Stimulated activated CD4-positive, alpha-beta T cell treated with anti-CD3 and anti-CD28 coated beads, Interleukin-12 subunit alpha, Interleukin-12 subunit beta, amount 100 ng/mL, for 48 hours (primary cell): ENCODE measurements at regions not wholly inside any gene's neighbourhood (a gene's known extent, or its start where the extent isn't known, plus 50 kb on each side); places are given as distances from the start of the nearest gene placed in this dataset.
A peak's percentile ranks its signal among the peaks of the same experiment; 100 is the strongest.

Experiments used
- DNase-seq, 3 donors: peaks; one replicate each; pipeline ENCODE4 v3.0.0-alpha.2; 2020; ENCODE audit warnings: low read depth in 2 of 3, low spot score in 1 of 3

DNA sequence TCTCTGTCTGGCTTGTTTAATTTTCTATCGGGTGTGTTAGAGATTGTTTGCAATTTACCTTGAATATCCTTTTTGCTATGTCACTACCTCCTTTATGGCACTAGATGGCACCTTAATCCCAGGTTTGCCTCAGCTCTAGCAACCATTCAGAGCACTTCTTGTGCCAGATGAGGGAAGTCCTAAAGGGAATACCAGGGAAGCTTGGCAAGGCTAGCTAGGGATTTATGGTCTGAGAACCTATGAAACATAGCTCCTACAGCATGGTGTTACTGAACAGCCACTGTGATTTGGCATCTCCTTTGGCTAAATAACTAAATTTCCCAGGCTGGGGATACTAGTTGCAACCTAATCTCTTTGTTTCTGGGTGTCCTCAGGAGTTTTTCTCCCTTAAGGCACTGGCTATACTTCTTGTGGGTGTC lies 69.0 kb upstream of the VOPP1 start:
- DNase-seq = peak in 1 of 3 donors; percentile 29

DNA sequence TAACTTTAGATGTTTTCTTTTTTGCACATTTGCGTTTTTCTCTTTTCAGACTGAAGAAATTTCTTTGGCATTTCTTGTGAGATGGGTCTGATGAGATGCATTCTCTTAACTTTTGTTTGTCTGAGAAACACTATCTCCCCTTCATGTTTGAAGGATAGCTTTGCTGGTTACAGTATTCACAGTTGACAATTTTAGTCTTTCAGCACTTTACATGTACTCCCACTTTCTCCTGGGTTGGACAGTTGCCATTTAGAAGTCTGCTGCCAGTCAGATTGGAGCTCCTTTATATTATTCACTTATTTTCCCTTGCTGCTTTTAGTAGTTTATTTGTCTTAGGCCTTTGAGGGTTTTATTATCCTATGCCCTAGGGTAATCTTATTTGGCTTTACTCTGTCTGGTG lies 67.3 kb upstream of the VOPP1 start:
- DNase-seq = no peak

DNA sequence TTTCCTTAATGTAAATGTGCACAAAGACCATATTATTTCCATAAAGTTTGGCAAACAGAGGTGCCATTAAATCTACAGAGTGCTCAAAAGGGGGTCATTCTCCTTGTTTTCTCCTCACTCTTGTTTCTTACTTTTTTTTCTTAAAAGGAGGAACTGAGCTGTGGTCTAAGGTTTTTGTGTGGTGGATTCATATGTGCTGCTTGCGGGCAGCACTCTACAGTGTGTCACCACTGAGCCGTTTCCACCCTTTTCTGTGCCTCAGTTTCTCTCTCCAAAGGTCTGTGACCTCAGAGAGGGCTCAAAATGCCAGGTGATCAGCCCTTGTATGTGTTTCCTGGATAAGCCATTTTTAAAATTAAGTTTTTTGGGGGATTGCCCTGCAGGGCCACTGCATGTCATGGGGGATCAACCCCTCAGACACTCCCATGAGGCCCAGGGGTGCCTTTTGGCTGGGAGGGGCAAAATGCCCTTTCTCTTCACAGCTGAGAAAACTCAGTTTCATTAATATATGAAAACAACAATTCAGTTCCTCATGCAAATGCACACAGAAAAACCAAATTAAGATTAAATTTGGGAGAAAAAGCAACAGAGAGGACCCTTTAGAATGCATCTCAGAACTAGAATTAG lies 56.9 kb upstream of the VOPP1 start:
- no peak for DNase-seq

DNA sequence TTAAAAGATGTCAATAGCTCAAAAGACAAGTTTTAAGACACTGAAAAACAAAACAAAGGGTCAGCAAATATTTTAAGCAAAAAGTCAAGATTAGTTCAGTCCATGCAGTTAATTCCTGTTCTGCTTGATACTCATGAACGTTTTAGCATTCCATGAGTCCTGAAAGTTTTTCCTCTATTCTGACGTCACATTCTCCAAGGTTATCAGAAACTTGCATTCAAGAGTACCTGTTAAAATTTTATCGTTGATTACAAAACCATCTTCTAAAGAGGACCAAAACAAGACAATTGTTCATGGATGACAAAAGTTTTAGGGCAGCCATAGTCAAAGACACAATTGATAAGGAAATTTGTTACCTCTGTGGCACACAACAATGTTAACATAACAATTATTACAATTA lies 52.5 kb upstream of the VOPP1 start:
- no peak for DNase-seq

DNA sequence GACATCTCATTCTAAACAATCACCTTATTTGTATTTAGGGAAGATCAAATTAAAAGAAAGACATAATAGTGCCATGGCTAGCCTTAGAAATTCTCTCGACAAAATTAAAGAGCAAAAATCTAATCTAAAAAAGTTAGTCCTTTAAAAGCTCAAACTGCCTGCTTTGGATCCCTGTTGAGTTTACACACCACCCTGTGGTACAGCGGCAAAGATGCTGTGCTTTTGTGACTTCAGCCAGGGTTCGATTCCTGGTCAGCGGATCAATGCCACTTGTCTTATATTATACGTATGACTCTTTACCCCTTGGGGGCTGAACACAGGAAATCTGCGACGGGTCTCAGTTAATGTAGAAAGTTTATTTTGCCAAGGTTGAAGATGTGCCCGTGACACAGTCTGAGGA lies 51.3 kb upstream of the VOPP1 start:
- DNase-seq = no peak

DNA sequence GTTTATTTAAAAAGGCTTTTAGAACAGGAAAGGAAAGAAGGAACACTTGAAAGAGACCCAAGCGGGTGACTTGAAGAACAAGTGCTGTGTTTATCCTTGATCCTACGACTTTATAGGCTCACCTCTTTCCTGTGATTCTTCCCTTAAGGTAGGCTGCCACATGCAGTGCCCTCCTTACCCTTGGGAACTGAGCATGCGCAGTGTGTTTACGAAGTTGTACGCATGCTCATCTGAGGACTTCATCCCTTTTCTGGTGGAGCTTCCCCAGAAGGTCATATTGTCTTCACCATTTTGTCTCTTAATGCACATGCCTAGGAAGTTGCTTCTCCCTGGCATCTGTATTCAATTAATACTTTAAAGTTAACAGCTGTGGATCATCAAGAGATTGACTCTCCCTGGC lies 49.9 kb upstream of the VOPP1 start:
- DNase-seq = no peak
